K562 (cell line): ENCODE measurements at regions not wholly inside any gene's neighbourhood (a gene's known extent, or its start where the extent isn't known, plus 50 kb on each side); places are given as distances from the start of the nearest gene placed in this dataset.

ENCODE experiments used
- GTF2E2 ChIP-seq: fragments of 200-800 bp; sonication (Bioruptor generic); IDR thresholded peaks from 2 replicates; pipeline ENCODE4 v1.6.1; 2016; ENCODE audit warnings: missing genetic modification characterization, missing compliant biosample characterization
- ZFP36 ChIP-seq: fragments of 150-350 bp; IDR thresholded peaks from 2 replicates; pipeline ENCODE4 v1.6.1; 2018; ENCODE audit warnings: low read length, low read depth; ENCODE audit not compliant: partially characterized antibody
- TF ChIP-seq, protein P1 (sequence below): fragments of 250-450 bp; sonication (Bioruptor Pico); IDR thresholded peaks from 2 replicates; pipeline ENCODE4 v1.8.0; 2022; ENCODE audit warnings: moderate library complexity, mild to moderate bottlenecking, inconsistent platforms

DNA sequence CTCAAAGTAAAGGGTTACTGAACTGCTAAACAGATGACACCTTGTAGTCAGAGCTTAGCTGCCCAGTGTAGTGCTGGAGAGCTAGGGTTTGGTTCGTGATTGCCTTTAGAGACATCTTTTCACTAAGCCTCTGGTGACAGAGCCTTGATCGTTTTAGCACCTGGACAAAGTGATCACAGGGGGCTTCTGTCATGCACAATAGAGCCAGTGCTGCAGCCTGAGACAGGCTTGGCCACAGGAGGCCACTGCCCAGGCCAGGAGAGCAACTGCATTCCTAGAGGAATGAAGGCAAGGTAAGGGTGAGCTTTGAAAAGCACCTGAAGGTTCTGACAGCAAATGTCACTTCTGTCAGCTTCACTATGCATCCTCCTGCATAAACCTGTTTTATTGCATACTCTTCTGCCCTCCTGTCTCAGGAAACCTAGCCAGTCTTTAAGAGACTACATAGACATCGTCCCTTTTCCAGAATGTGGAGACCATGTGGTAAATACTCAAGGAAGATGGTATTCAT lies 122.9 kb downstream of the NPY start:
- TF ChIP-seq ZFP36 = no peak
- TF ChIP-seq, protein P1, sequence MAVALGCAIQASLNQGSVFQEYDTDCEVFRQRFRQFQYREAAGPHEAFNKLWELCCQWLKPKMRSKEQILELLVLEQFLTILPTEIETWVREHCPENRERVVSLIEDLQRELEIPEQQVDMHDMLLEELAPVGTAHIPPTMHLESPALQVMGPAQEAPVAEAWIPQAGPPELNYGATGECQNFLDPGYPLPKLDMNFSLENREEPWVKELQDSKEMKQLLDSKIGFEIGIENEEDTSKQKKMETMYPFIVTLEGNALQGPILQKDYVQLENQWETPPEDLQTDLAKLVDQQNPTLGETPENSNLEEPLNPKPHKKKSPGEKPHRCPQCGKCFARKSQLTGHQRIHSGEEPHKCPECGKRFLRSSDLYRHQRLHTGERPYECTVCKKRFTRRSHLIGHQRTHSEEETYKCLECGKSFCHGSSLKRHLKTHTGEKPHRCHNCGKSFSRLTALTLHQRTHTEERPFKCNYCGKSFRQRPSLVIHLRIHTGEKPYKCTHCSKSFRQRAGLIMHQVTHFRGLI (CRISPR knock-in tag) = no peak
- no peak for TF ChIP-seq GTF2E2 (tag)
